A549 (cell line): ENCODE measurements at regions not wholly inside any gene's neighbourhood (a gene's known extent, or its start where the extent isn't known, plus 50 kb on each side); places are given as distances from the start of the nearest gene placed in this dataset.

Source experiments
- ATAC-seq, 2 experiments: fragments of 200-7000 bp in 1 of 2; fragments of >200 bp in 1 of 2; cut with Nextera tagmentation in 1 of 2; cut with Tn5 transposase in 1 of 2; 3 replicates each; pipeline versions ENCODE4 v1.8.0 to v1.9.1; 2018 to 2020; ENCODE audit warnings: mild to moderate bottlenecking in 1 of 2, moderate library complexity in 1 of 2
- CTCF ChIA-PET: fragments of 300-600 bp; sonication (Branson Sonifier 250); formaldehyde crosslinking; extraction: SDS; loops from one replicate; lab custom pipeline; 2021; ENCODE audit warnings: antibody characterized with exemption, inconsistent platforms; lab: Yijun Ruan, JAX
- POLR2A ChIA-PET: fragments of 350-600 bp; formaldehyde crosslinking; extraction: SDS; loops from one replicate; lab custom pipeline; 2021; ENCODE audit warnings: antibody characterized with exemption, inconsistent platforms; lab: Yijun Ruan, JAX
- DNase-seq, 2 experiments: peaks; one replicate each; pipeline versions ENCODE4 v3.0.0 to v3.0.0-alpha.2; 2011 to 2016; ENCODE audit warnings: low read depth in 1 of 2, low spot score in 1 of 2
- FAIRE-seq: peaks from 2 replicates; lab custom pipeline; 2011; peaks lifted over from hg19 to GRCh38; lab: Jason Lieb, UNC
- H3K27ac ChIP-seq, 2 experiments: fragments of >200 bp; sonication (Bioruptor Twin); formaldehyde crosslinking; 3 replicates each; pipeline ENCODE4 v1.5.1; 2016 to 2017
- H3K4me1 ChIP-seq: fragments of >200 bp; sonication (Bioruptor Twin); formaldehyde crosslinking; 3 replicates; pipeline ENCODE4 v1.6.1; 2016
- H3K4me2 ChIP-seq: fragments of >200 bp; sonication (Bioruptor Twin); formaldehyde crosslinking; 3 replicates; pipeline ENCODE4 v1.6.1; 2016
- H3K4me3 ChIP-seq: fragments of >200 bp; sonication (Bioruptor Twin); formaldehyde crosslinking; 3 replicates; pipeline ENCODE4 v1.5.1; 2016
- H3K9me3 ChIP-seq: fragments of >200 bp; sonication (Bioruptor Twin); formaldehyde crosslinking; 3 replicates; pipeline ENCODE4 v1.6.1; 2016
- BCL3 ChIP-seq: fragments of >200 bp; sonication (Bioruptor Twin); formaldehyde crosslinking; IDR thresholded peaks from 3 replicates; pipeline ENCODE4 v1.6.1; 2016
- CEBPB ChIP-seq, 2 experiments: fragments of >200 bp in 1 of 2; sonication (Bioruptor Twin) in 1 of 2; formaldehyde crosslinking in 1 of 2; IDR thresholded peaks; 2 replicates each; pipeline ENCODE4 v1.6.1; 2012 to 2016
- CTCF ChIP-seq: fragments of >200 bp; sonication (Bioruptor Twin); formaldehyde crosslinking; IDR thresholded peaks from 3 replicates; pipeline ENCODE4 v1.5.1; 2016
- E2F6 ChIP-seq: IDR thresholded peaks from 2 replicates; pipeline ENCODE4 v1.6.1; 2012; ENCODE audit warnings: low read depth, borderline replicate concordance
- EHF ChIP-seq: fragments of 250-450 bp; sonication (Bioruptor Pico); IDR thresholded peaks from 2 replicates; pipeline ENCODE4 v1.5.0; 2020; ENCODE audit warnings: mild to moderate bottlenecking
- ELK1 ChIP-seq: fragments of 150-350 bp; IDR thresholded peaks from 2 replicates; pipeline ENCODE4 v1.6.1; 2014; ENCODE audit warnings: low read depth, mild to moderate bottlenecking, low read length
- EP300 ChIP-seq, 2 experiments: fragments of >200 bp; sonication (Bioruptor Twin); formaldehyde crosslinking; IDR thresholded peaks; 2 replicates in 1 of 2; 3 replicates in 1 of 2; pipeline ENCODE4 v1.6.1; 2016 to 2017
- FOSB ChIP-seq: fragments of 250-450 bp; sonication (Bioruptor Pico); IDR thresholded peaks from 2 replicates; pipeline ENCODE4 v1.5.0; 2020; ENCODE audit warnings: mild to moderate bottlenecking, moderate library complexity
- GATA3 ChIP-seq: IDR thresholded peaks from 2 replicates; pipeline ENCODE4 v1.6.1; 2012; ENCODE audit warnings: borderline replicate concordance
- HDAC2 ChIP-seq: fragments of 200-600 bp; sonication (generic); IDR thresholded peaks from 2 replicates; pipeline ENCODE4 v1.6.1; 2016
- HMGXB4 ChIP-seq: fragments of 250-450 bp; sonication (Bioruptor Pico); IDR thresholded peaks from 2 replicates; pipeline ENCODE4 v1.5.0; 2021; ENCODE audit warnings: mild to moderate bottlenecking, moderate library complexity, borderline replicate concordance
- HOXB13 ChIP-seq: fragments of 250-450 bp; sonication (Bioruptor Pico); IDR thresholded peaks from 2 replicates; pipeline ENCODE4 v1.5.0; 2020; ENCODE audit warnings: low read depth, mild to moderate bottlenecking, moderate library complexity
- JUN ChIP-seq, 2 experiments: fragments of >200 bp; sonication (Bioruptor Twin); formaldehyde crosslinking; IDR thresholded peaks; 2 replicates in 1 of 2; 3 replicates in 1 of 2; pipeline ENCODE4 v1.6.1; 2016 to 2017
- JUNB ChIP-seq: fragments of >200 bp; sonication (Bioruptor Twin); formaldehyde crosslinking; IDR thresholded peaks from 2 replicates; pipeline ENCODE4 v1.6.1; 2016
- KDM1A ChIP-seq: fragments of 200-600 bp; sonication (generic); IDR thresholded peaks from 2 replicates; pipeline ENCODE4 v1.6.1; 2016; ENCODE audit warnings: low read depth, mild to moderate bottlenecking
- MAFK ChIP-seq: fragments of 450-650 bp; IDR thresholded peaks from 2 replicates; pipeline ENCODE4 v1.6.1; 2014; ENCODE audit not compliant: partially characterized antibody
- REST ChIP-seq: fragments of 200-600 bp; sonication (generic); IDR thresholded peaks from 2 replicates; pipeline ENCODE4 v1.6.1; 2016; ENCODE audit warnings: antibody characterized with exemption, mild to moderate bottlenecking, moderate library complexity
- RNF2 ChIP-seq: fragments of 200-600 bp; sonication (generic); IDR thresholded peaks from 2 replicates; pipeline ENCODE4 v1.6.1; 2016; ENCODE audit warnings: low read depth, mild to moderate bottlenecking, antibody characterized with exemption, moderate library complexity, borderline replicate concordance
- TFCP2L1 ChIP-seq: fragments of 250-450 bp; sonication (Bioruptor Pico); IDR thresholded peaks from 2 replicates; pipeline ENCODE4 v1.5.0; 2021; ENCODE audit warnings: mild to moderate bottlenecking
- TP53 ChIP-seq: fragments of 250-450 bp; sonication (Bioruptor Pico); IDR thresholded peaks from 2 replicates; pipeline ENCODE4 v1.5.0; 2021; ENCODE audit warnings: mild to moderate bottlenecking, moderate library complexity
- WGBS: methylation state at CpG from one replicate; pipeline ENCODE4 v1.1.6; 2017; ENCODE audit errors: missing lambda C conversion rate; 5-methylcytosine and 5-hydroxymethylcytosine counted together

- CTCF ChIA-PET, result interaction anchor here (0.7 kb wide), 1 partner anchor 414 kb away, joined by 4 read pairs; no protein-coding TSS in a partner anchor
- WGBS, result 3% methylated on average over 4 of the region's 4 CpGs
- POLR2A ChIA-PET, result no interaction called here
- no peak for FAIRE-seq
- no peak for TF ChIP-seq HDAC2
- TF ChIP-seq RNF2, result no peak
- TF ChIP-seq EP300 (IDR thresholded peaks at IDR 0.05), result no peak
- no peak for TF ChIP-seq CTCF
- no peak for TF ChIP-seq HOXB13 (CRISPR knock-in tag)
- TF ChIP-seq BCL3, result no peak
- no peak for TF ChIP-seq KDM1A
- TF ChIP-seq TFCP2L1 (CRISPR knock-in tag), result no peak
- no peak for TF ChIP-seq GATA3
- no peak for TF ChIP-seq MAFK
- no peak for TF ChIP-seq FOSB (CRISPR knock-in tag)
- TF ChIP-seq ELK1, result no peak
- no peak for TF ChIP-seq REST
- TF ChIP-seq JUNB, result no peak
- no peak for TF ChIP-seq HMGXB4
- TF ChIP-seq EHF, result no peak
- no peak for TF ChIP-seq CEBPB (IDR thresholded peaks at IDR 0.05)
- TF ChIP-seq TP53 (CRISPR knock-in tag), result no peak
- no peak for TF ChIP-seq JUN (IDR thresholded peaks at IDR 0.05)
- TF ChIP-seq E2F6, result no peak
- TF ChIP-seq, all 56 proteins: peak for 0
- Histone ChIP-seq H3K4me2 (no peak overlapping the region), H3K4me1 (no peaks in the 10 kb centered on the region), H3K9me3 (no peaks in the 10 kb centered on the region), H3K27ac (no peak overlapping the region), H3K4me3 (no peak overlapping the region)
- DNase-seq (no peak), ATAC-seq (no peak)
Observed at GRCh38 chr2:78775291-78775690, 250.2 kb upstream of the REG3G start.
